Immature natural killer cell (primary cell): ENCODE measurements at regions not wholly inside any gene's neighbourhood (a gene's known extent, or its start where the extent isn't known, plus 50 kb on each side); places are given as distances from the start of the nearest gene placed in this dataset.

ENCODE experiments used
- DNase-seq, 3 donors: peaks; one replicate each; pipeline ENCODE4 v3.0.0; 2022; ENCODE audit warnings: mixed read lengths in 1 of 3
- H3K27ac Mint-ChIP-seq, 6 donors: one replicate each; pipeline ENCODE4 v1.8.0; 2020; ENCODE audit warnings: mixed read lengths in 6 of 6, mild to moderate bottlenecking in 5 of 6, inconsistent platforms in 4 of 6, moderate library complexity in 3 of 6
- H3K27me3 Mint-ChIP-seq, 3 donors: one replicate each; pipeline ENCODE4 v1.8.0; 2020 to 2021; ENCODE audit warnings: low read depth in 3 of 3, mild to moderate bottlenecking in 3 of 3, mixed read lengths in 3 of 3, moderate library complexity in 3 of 3, inconsistent platforms in 1 of 3
- H3K36me3 Mint-ChIP-seq, 3 donors: one replicate each; pipeline ENCODE4 v1.8.0; 2020; ENCODE audit warnings: mixed read lengths in 3 of 3, inconsistent platforms in 2 of 3, mild to moderate bottlenecking in 2 of 3
- H3K4me1 Mint-ChIP-seq, 2 donors: one replicate each; pipeline ENCODE4 v1.8.0; 2020; ENCODE audit warnings: inconsistent platforms in 2 of 2, mild to moderate bottlenecking in 2 of 2, mixed read lengths in 2 of 2, moderate library complexity in 1 of 2
- H3K4me3 Mint-ChIP-seq, 5 donors: one replicate each; pipeline ENCODE4 v1.8.0; 2020; ENCODE audit warnings: mild to moderate bottlenecking in 5 of 5, mixed read lengths in 5 of 5, inconsistent platforms in 3 of 5, moderate library complexity in 3 of 5
- H3K9me3 Mint-ChIP-seq, 6 donors: one replicate each; pipeline ENCODE4 v1.8.0; 2020; ENCODE audit warnings: mild to moderate bottlenecking in 6 of 6, mixed read lengths in 6 of 6, inconsistent platforms in 4 of 6, moderate library complexity in 3 of 6

DNA sequence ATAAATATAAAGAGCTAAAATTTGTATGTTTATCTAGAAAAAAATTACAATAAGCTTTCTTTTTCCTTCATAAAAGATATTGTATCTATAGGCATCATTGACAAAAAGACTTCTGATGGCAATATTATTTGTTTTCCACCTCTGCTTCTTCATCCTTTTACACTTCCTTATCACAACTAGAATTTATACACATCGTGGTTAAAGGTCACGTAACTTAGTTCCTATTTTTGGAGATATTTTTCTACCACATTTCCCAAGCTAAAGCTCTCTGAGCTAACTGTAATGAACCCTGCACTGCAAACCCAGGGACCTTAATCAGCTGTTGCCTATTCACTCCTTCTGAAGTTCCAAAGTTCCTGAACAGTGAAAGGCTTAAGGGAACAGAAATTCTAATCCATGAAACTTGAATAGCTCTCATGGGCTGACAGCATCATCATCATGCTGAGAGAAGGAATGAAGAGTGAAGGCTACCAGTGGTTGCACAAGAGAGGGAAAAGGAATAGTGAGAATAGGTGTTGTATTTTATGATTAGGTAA is 106.1 kb upstream of the SLC13A1 start:
- Mint-ChIP-seq H3K4me3 (no peak overlapping the region), H3K27ac (no peak overlapping the region)

DNA sequence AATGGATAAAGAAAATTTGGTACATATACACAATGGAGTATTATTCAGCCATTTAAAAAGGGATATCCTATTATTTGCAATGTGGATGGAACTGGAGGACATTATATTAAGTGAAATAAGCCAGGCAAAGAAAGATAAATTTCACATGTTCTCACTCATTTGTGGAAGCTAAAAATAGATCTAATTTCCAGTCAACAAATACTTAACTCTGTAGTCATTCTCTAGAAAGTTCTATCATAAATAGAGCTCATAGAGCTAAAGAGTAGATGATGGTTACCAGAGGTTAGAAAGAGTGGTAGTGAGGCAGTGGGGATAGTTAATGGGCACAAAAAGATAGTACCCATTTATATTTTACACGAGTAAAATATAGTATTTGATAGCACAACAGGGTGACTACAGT is 104.2 kb upstream of the SLC13A1 start:
- Mint-ChIP-seq H3K27ac (no peak overlapping the region), H3K27me3 (peaks cover 0 to 2% (median 0%) of the 10 kb centered on the region in 3 donors), H3K4me1 (no peaks in the 10 kb centered on the region), H3K9me3 (peaks cover 1 to 48% (median 25%) of the 10 kb centered on the region in 6 donors), H3K36me3 (no peaks in the 10 kb centered on the region), H3K4me3 (no peak overlapping the region)
- DNase-seq = no peak

More for the DNA sequence above, 106.1 kb upstream of the SLC13A1 start:
- peaks cover 0 to 2% (median 2%) of the 10 kb centered on the region in 3 donors for H3K27me3 Mint-ChIP-seq
- no peak for DNase-seq
- H3K9me3 Mint-ChIP-seq = peaks cover 1 to 37% (median 16%) of the 10 kb centered on the region in 6 donors
- no peaks in the 10 kb centered on the region for H3K36me3 Mint-ChIP-seq
- H3K4me1 Mint-ChIP-seq = no peaks in the 10 kb centered on the region

DNA sequence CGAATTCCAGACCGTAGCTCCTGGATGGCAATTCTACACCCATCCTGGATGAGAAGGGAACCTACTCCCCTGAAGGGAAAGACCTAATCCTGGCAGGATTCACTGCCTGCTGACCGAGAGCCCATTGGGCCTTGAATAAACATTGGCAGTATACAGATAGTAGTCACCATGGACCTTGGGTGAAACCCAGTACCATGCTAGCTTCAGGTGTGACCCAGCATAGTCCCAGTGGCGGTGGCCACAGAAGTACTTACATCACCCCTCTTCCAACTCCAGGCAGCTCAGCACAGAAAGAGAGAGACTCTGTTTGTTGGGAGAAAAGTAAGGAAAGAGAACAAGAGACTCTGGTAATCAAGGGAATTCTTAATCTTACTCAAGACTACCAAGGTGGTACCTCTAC is 97.2 kb upstream of the SLC13A1 start:
- peaks cover 0 to 2% (median 0%) of the 10 kb centered on the region in 3 donors for H3K27me3 Mint-ChIP-seq
- DNase-seq = no peak
- no peaks in the 10 kb centered on the region for H3K36me3 Mint-ChIP-seq
- H3K4me3 Mint-ChIP-seq = no peak overlapping the region
- H3K4me1 Mint-ChIP-seq = no peaks in the 10 kb centered on the region
- peaks cover 6 to 52% (median 23%) of the 10 kb centered on the region in 6 donors for H3K9me3 Mint-ChIP-seq
- no peak overlapping the region for H3K27ac Mint-ChIP-seq

DNA sequence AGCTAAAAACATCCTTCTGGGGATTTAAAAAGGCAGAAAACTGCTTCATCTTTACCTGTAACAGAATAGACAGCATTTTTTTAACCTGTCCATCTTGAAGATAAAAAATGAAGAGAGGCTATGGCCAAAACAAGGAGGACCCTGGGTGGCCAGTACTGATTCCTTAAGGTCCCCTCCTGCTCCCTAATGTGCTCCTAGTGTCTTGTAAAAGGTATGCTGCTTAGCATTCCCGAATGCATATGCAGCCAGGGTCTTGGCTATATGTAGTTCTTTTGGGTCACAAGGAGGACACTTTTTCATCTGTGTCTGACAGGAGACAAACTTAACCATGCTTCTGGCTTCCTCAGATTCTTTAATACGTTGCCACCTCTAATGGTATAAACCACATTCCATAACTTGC is 93.9 kb upstream of the SLC13A1 start:
- Mint-ChIP-seq H3K27me3 (peaks cover 0 to 2% (median 0%) of the 10 kb centered on the region in 3 donors), H3K4me3 (no peak overlapping the region), H3K4me1 (no peaks in the 10 kb centered on the region), H3K9me3 (peaks cover 9 to 35% (median 14%) of the 10 kb centered on the region in 6 donors), H3K27ac (no peak overlapping the region), H3K36me3 (no peaks in the 10 kb centered on the region)
- DNase-seq = no peak

DNA sequence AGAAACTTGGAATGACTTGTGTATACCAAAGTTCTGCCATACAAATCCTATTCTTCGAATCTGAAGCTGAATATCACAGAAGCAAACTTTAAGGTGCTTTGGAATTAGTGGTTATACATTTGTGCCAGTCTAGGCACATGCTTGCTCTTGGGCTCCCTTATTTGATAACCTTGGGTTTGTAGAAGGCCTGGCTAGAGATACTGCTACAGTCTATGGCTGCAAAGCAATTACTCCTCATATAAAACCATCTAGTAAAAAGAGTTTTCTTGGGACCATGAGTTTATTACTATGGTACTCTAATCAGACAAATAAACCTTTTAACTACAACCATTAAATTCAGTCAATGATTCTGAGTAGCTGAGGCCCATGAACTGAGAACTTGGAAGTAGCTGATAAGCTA is 92.5 kb upstream of the SLC13A1 start:
- Mint-ChIP-seq H3K36me3 (no peaks in the 10 kb centered on the region), H3K27me3 (peaks cover 0 to 3% (median 0%) of the 10 kb centered on the region in 3 donors), H3K4me3 (no peak overlapping the region)

DNA sequence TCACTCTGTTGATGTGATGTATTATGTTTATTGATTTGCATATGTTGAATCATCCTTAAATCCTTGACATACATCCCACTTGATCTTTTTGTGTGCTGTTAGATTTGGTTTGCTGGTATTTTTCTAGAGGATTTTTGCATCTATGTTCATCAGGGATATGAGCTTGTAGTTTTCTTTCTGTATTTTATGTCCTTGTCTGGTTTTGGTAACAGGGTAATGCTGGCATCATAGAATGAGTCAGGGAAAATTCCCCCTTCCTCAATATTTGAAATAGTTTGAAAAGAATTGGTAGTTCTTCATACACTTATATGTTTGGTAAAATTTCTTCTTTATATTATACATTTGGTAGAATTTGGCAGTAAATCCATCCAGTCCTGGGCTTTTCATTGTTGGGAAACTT is 89.4 kb upstream of the SLC13A1 start:
- H3K27ac Mint-ChIP-seq = no peak overlapping the region
- no peaks in the 10 kb centered on the region for H3K36me3 Mint-ChIP-seq
- DNase-seq = no peak
- no peak overlapping the region for H3K4me3 Mint-ChIP-seq
- H3K9me3 Mint-ChIP-seq = peaks cover 0 to 17% (median 10%) of the 10 kb centered on the region in 6 donors
- peaks cover 0 to 3% (median 0%) of the 10 kb centered on the region in 3 donors for H3K27me3 Mint-ChIP-seq
- no peaks in the 10 kb centered on the region for H3K4me1 Mint-ChIP-seq

More for the DNA sequence above, 92.5 kb upstream of the SLC13A1 start:
- no peaks in the 10 kb centered on the region for H3K4me1 Mint-ChIP-seq
- no peak overlapping the region for H3K27ac Mint-ChIP-seq
- H3K9me3 Mint-ChIP-seq = peaks cover 7 to 23% (median 15%) of the 10 kb centered on the region in 6 donors
- no peak for DNase-seq

DNA sequence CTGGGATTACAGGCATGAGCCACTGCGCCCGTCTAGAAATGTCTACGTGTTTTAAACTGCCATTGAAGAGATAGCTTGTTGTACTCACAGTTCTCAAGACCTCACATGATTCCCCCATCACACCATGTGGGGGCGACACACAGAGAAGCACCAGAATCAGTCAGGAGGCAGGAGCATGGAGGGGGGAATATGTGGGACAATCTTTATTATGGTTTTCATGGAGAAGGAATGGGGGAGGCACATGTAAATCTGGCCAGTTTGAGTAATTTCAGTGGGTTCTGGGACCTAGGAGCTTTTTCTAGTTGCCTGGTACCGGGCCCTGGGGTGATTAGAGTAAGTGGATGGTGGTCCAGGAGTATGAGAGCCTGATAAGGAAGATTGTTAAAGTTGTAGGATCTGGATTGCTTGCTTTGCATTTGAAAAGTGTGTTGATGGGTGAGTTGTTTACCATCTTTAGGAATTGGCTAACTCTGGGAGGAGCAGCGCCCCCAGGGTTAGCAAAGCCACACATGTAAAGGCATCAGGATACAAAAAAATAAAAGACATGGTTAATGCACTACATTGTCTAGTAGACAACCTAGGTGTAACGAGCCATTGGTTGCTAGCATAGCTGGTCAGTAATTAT is 85.4 kb upstream of the SLC13A1 start:
- peaks cover 0 to 1% (median 0%) of the 10 kb centered on the region in 3 donors for H3K27me3 Mint-ChIP-seq
- H3K27ac Mint-ChIP-seq = no peak overlapping the region
- H3K36me3 Mint-ChIP-seq = no peaks in the 10 kb centered on the region
- H3K9me3 Mint-ChIP-seq = peaks cover 0 to 21% (median 10%) of the 10 kb centered on the region in 6 donors
- no peak for DNase-seq
- H3K4me3 Mint-ChIP-seq = no peak overlapping the region
- no peaks in the 10 kb centered on the region for H3K4me1 Mint-ChIP-seq

DNA sequence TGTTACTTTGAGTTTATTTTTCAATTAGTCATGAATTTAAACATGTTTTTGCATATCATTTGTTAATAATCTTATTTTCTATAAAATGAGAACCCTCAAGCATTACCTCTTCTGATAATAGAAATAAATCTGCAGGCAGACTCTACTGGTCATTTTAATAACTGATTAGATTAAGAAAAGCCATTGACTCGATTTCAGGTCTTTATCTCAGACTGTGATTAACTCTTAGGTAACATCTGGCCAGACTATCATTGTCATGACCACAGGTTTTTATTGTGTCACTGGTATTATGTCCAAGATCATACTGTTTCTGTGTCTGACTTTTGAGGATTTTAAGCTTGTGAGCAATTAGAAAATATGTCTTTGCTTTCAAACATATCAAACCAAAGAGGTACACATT is 83.6 kb upstream of the SLC13A1 start:
- no peak overlapping the region for H3K27ac Mint-ChIP-seq
- H3K4me3 Mint-ChIP-seq = no peak overlapping the region
- no peaks in the 10 kb centered on the region for H3K36me3 Mint-ChIP-seq
- H3K4me1 Mint-ChIP-seq = no peaks in the 10 kb centered on the region
- H3K27me3 Mint-ChIP-seq = peaks cover 0 to 1% (median 0%) of the 10 kb centered on the region in 3 donors
- peaks cover 0 to 14% (median 4%) of the 10 kb centered on the region in 6 donors for H3K9me3 Mint-ChIP-seq
- no peak for DNase-seq

DNA sequence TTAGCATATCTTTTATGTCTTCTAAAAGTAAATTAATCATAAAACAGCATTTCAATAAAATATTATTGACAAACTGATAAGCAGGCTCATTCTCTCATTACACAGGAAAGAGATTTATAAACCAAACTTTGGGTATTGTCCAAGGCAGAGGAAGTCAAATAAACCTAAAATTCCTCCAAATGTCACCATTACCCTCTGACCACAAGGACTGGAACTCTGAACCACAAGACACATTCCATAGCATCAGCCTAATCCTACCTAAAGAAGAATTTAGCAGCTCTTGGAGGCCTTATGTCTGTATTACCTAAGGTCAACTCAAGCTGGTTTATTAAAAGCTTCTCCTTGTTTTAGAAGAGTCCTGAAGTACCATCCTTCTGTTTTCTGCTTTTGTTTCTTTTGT is 82.4 kb upstream of the SLC13A1 start:
- Mint-ChIP-seq H3K27ac (no peak overlapping the region), H3K4me3 (no peak overlapping the region), H3K9me3 (peaks cover 0 to 23% (median 10%) of the 10 kb centered on the region in 6 donors), H3K27me3 (no peaks in the 10 kb centered on the region), H3K4me1 (no peaks in the 10 kb centered on the region), H3K36me3 (no peaks in the 10 kb centered on the region)
- no peak for DNase-seq

DNA sequence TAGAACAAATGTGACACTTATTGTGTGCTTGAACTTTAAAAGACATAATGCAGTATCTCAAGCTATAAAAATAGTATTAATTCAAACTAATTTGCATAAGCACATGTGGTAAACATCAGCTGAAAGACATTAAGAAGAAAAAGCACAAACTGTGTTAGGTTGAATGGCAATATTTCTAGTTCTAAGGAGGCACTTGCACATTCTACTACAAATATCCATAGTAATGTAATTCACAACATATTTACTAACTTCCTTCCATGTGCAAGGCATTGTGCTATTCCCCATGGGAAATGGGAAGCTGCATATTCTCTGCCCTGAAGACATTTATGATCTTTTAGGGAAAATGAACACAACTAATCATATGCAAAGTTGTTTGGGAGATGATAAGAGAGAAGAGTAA is 80.2 kb upstream of the SLC13A1 start:
- Mint-ChIP-seq H3K4me3 (no peak overlapping the region), H3K27me3 (peaks cover 0 to 2% (median 0%) of the 10 kb centered on the region in 3 donors), H3K9me3 (peaks cover 0 to 29% (median 8%) of the 10 kb centered on the region in 6 donors), H3K27ac (no peak overlapping the region), H3K36me3 (no peaks in the 10 kb centered on the region), H3K4me1 (no peaks in the 10 kb centered on the region)
- DNase-seq = no peak

DNA sequence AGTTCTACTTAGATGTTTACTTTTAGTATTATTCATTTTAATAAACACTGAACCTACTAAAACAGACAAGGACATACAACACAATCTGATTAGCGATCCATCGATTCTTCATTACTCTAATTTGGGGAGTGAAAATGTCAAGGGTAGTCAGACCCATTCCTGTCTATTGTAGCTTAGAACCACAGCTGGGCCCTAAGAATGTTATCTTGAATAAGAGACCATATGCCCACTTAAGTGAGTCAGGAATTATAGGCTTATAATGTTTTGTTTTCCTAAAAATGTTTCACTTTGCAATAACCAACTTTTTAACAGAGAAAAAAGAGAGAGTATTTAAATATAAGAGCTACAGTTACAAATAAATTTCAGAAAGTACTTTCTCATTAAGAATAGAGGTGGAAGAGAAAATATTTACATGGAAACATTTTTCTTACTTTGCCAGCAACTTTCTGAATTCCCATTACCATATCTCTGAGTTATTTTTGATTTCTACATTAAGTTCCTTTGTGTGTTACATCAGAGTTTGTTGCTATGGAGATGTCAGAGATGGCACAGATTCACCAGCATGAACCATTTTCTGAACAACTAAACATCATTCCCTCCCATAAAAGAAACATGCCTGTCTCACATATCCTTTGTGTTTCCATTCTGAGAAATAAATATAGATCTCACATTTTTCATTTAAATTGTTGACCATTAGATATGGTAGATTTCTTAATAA is 75.4 kb upstream of the SLC13A1 start:
- no peaks in the 10 kb centered on the region for H3K4me1 Mint-ChIP-seq
- H3K36me3 Mint-ChIP-seq = no peaks in the 10 kb centered on the region
- peaks cover 0 to 40% (median 10%) of the 10 kb centered on the region in 6 donors for H3K9me3 Mint-ChIP-seq

DNA sequence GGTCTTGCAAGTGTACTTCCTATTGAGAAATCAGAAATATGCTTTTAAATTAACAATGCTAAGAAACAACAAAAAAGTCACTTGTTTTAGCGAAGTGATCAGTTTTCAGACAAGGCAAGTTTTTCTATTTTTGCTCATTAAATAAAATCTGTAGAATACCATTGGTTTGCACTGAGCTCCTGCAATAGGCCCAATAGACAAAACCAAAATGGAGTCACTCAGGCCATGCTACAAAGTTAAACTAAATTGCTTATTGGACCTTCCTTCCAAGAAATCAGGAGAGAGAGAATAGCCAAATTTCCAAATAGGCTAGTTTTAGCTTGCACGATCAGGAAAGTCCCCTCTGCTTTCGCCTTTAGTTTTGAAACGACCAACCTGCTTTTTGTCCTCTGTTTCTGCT is 73.4 kb upstream of the SLC13A1 start:
- H3K4me3 Mint-ChIP-seq = no peak overlapping the region
- H3K9me3 Mint-ChIP-seq = peaks cover 0 to 43% (median 9%) of the 10 kb centered on the region in 6 donors
- no peak overlapping the region for H3K27ac Mint-ChIP-seq
- no peaks in the 10 kb centered on the region for H3K4me1 Mint-ChIP-seq
- no peak for DNase-seq
- no peaks in the 10 kb centered on the region for H3K36me3 Mint-ChIP-seq
- H3K27me3 Mint-ChIP-seq = peaks cover 0 to 2% (median 0%) of the 10 kb centered on the region in 3 donors

More for the DNA sequence above, 75.4 kb upstream of the SLC13A1 start:
- Mint-ChIP-seq H3K27ac (no peak overlapping the region), H3K4me3 (no peak overlapping the region), H3K27me3 (peaks cover 0 to 2% (median 0%) of the 10 kb centered on the region in 3 donors)
- DNase-seq = no peak

DNA sequence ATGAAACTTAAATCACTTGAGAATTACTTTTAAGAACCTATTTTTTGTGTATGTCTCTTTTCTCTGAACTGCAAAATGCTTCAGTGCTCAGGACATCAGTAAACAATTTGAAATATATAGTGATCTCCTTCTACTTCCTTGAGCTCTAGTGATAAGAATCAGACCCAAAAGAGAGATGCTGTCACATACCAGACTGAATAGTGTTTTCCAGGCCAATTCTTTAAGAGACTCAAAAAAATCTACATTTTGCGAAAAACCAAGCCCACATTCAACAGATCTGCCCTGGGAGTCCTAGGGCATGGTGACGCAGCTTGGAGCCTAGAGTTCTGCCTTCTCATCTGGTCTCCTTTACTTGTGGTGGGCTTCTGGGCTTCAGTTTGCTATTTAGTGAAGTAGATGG is 72.1 kb upstream of the SLC13A1 start:
- H3K9me3 Mint-ChIP-seq = peaks cover 0 to 37% (median 10%) of the 10 kb centered on the region in 6 donors
- DNase-seq = no peak
- peaks cover 0 to 2% (median 0%) of the 10 kb centered on the region in 3 donors for H3K27me3 Mint-ChIP-seq
- no peaks in the 10 kb centered on the region for H3K4me1 Mint-ChIP-seq
- no peak overlapping the region for H3K27ac Mint-ChIP-seq
- no peaks in the 10 kb centered on the region for H3K36me3 Mint-ChIP-seq
- no peak overlapping the region for H3K4me3 Mint-ChIP-seq

DNA sequence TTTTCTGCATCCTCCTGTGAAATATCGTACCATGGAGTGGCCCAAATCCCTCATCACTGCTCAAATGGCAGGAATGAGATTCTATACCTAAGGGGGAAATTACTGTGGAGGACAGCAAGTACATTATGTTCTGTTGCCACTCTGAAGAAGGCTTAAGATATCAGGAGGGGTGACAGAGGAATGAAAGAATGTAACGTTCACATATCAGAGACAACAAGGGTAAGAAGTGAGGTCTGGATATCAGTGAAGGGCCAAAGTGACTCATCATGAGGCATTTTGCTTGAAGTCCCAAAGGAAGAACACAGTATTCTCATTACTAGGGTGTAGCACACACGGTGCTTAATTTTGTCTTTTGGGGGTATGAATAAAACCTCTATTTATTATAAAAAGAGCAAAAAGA is 71.5 kb upstream of the SLC13A1 start:
- H3K9me3 Mint-ChIP-seq = peaks cover 0 to 33% (median 11%) of the 10 kb centered on the region in 6 donors
- no peak overlapping the region for H3K27ac Mint-ChIP-seq
- H3K36me3 Mint-ChIP-seq = no peaks in the 10 kb centered on the region

More for the DNA sequence above, 71.5 kb upstream of the SLC13A1 start:
- H3K4me3 Mint-ChIP-seq = no peak overlapping the region
- DNase-seq = no peak
- no peaks in the 10 kb centered on the region for H3K4me1 Mint-ChIP-seq
- H3K27me3 Mint-ChIP-seq = peaks cover 0 to 2% (median 0%) of the 10 kb centered on the region in 3 donors
